ENCODE measurements at regions not wholly inside any gene's neighbourhood (a gene's known extent, or its start where the extent isn't known, plus 50 kb on each side); places are given as distances from the start of the nearest gene placed in this dataset.
"Not testable (repeated sequence)": the region's sequence is repeated elsewhere in the genome, so short reads cannot be mapped to it uniquely, and the experiment has no call there.

GRCh38 chr4:131192318-131192717 is 1956.8 kb upstream of the PCDH10 start:
- DNase-seq: no peak

- no peak for DNase-seq
These were observed 1941.5 kb upstream of the PCDH10 start for GRCh38 chr4:131207589-131207988.

- no peak for DNase-seq
These were observed 1900.8 kb upstream of the PCDH10 start for GRCh38 chr4:131248314-131248713.

GRCh38 chr4:131251321-131251720 is 1897.8 kb upstream of the PCDH10 start:
- DNase-seq: no peak

GRCh38 chr4:131257241-131257640 is 1891.9 kb upstream of the PCDH10 start:
- no peak for DNase-seq

- DNase-seq: no peak
These were observed 1890.7 kb upstream of the PCDH10 start for GRCh38 chr4:131258361-131258760.

GRCh38 chr4:131288441-131288840 is 1860.7 kb upstream of the PCDH10 start:
- DNase-seq: no peak

GRCh38 chr4:131296192-131296591 is 1852.9 kb upstream of the PCDH10 start:
- DNase-seq: no peak

- DNase-seq: no peak
These were observed 1847.0 kb upstream of the PCDH10 start for GRCh38 chr4:131302108-131302507.

- no peak for DNase-seq
These were observed 1844.4 kb upstream of the PCDH10 start for GRCh38 chr4:131304686-131305085.

- no peak for DNase-seq
These were observed 1839.5 kb upstream of the PCDH10 start for GRCh38 chr4:131309628-131310027.

- no peak for DNase-seq
These were observed 1833.0 kb upstream of the PCDH10 start for GRCh38 chr4:131316086-131316485.

GRCh38 chr4:131337936-131338335 is 1811.2 kb upstream of the PCDH10 start:
- DNase-seq: no peak

GRCh38 chr4:131339137-131339536 is 1810.0 kb upstream of the PCDH10 start:
- no peak for DNase-seq

- DNase-seq: no peak
These were observed 1804.3 kb upstream of the PCDH10 start for GRCh38 chr4:131344761-131345160.

- DNase-seq: no peak
These were observed 1801.3 kb upstream of the PCDH10 start for GRCh38 chr4:131347816-131348215.

GRCh38 chr4:131348263-131348662 is 1800.8 kb upstream of the PCDH10 start:
- no peak for DNase-seq

- DNase-seq: not testable (repeated sequence)
These were observed 1796.7 kb upstream of the PCDH10 start for GRCh38 chr4:131352371-131352770.

GRCh38 chr4:131366714-131367113 is 1782.4 kb upstream of the PCDH10 start:
- DNase-seq: no peak

GRCh38 chr4:131367441-131367840 is 1781.7 kb upstream of the PCDH10 start:
- DNase-seq: no peak

- DNase-seq: no peak
These were observed 1778.2 kb upstream of the PCDH10 start for GRCh38 chr4:131370846-131371245.

GRCh38 chr4:131381055-131381454 is 1768.0 kb upstream of the PCDH10 start:
- no peak for DNase-seq

GRCh38 chr4:131382839-131383238 is 1766.3 kb upstream of the PCDH10 start:
- no peak for DNase-seq

GRCh38 chr4:131388277-131388676 is 1760.8 kb upstream of the PCDH10 start:
- DNase-seq: no peak

GRCh38 chr4:131408102-131408501 is 1741.0 kb upstream of the PCDH10 start:
- no peak for DNase-seq

- DNase-seq: no peak
These were observed 1737.7 kb upstream of the PCDH10 start for GRCh38 chr4:131411393-131411792.
